Ovary (tissue), 3 donors: ENCODE measurements at regions not wholly inside any gene's neighbourhood (a gene's known extent, or its start where the extent isn't known, plus 50 kb on each side); places are given as distances from the start of the nearest gene placed in this dataset.

Experiments used
- CTCF ChIP-seq, 3 donors: fragments of 450-650 bp in 2 of 3; fragments of 200-600 bp in 1 of 3; IDR thresholded peaks; one replicate each; pipeline versions ENCODE4 v1.5.1 to v1.8.0; 2016 to 2022; ENCODE audit warnings: antibody characterized with exemption in 3 of 3, mild to moderate bottlenecking in 1 of 3
- EP300 ChIP-seq: sonication (generic); formaldehyde crosslinking; IDR thresholded peaks from one replicate; pipeline ENCODE4 v1.6.1; 2017; ENCODE audit warnings: antibody characterized with exemption
- POLR2A ChIP-seq: fragments of 450-650 bp; IDR thresholded peaks from one replicate; pipeline ENCODE4 v1.6.1; 2017; ENCODE audit warnings: antibody characterized with exemption, mild to moderate bottlenecking, moderate library complexity
- donor health status: DM: no; HTN: no; CAD: no.

GRCh38 chr2:37532503-37532902 is 138.9 kb downstream of the CDC42EP3 start:
- TF ChIP-seq CTCF (IDR thresholded peaks at IDR 0.05) = no peak
- no peak for TF ChIP-seq EP300
- TF ChIP-seq POLR2A = no peak
